GM18508 (cell line): ENCODE measurements at regions not wholly inside any gene's neighbourhood (a gene's known extent, or its start where the extent isn't known, plus 50 kb on each side); places are given as distances from the start of the nearest gene placed in this dataset.

Experiments
- ATAC-seq: cut with Tn5 transposase; IDR thresholded peaks from one replicate; pipeline ENCODE4 v1.9.1; 2021; ENCODE audit warnings: moderate number of reproducible peaks; ENCODE audit not compliant: insufficient read depth, unreplicated experiment

GRCh38 chr13:26989957-26990713, 181.5 kb downstream of the USP12 start:
- no peak for ATAC-seq

- no peak for ATAC-seq
Measured at GRCh38 chr13:26989261-26989956, 182.2 kb downstream of the USP12 start.

- no peak for ATAC-seq
Measured at GRCh38 chr13:26988059-26988769, 183.4 kb downstream of the USP12 start.

- ATAC-seq = no peak
Measured at GRCh38 chr13:26987486-26988013, 184.1 kb downstream of the USP12 start.

GRCh38 chr13:26985285-26985878, 186.2 kb downstream of the USP12 start:
- ATAC-seq = no peak

- no peak for ATAC-seq
Measured at GRCh38 chr13:26984337-26984736, 187.3 kb downstream of the USP12 start.

GRCh38 chr13:26983543-26984320, 187.9 kb downstream of the USP12 start:
- no peak for ATAC-seq

- ATAC-seq = no peak
Measured at GRCh38 chr13:26980099-26981031, 191.2 kb downstream of the USP12 start.

GRCh38 chr13:26979334-26979733, 192.3 kb downstream of the USP12 start:
- ATAC-seq = no peak

GRCh38 chr13:26978081-26978860, 193.3 kb downstream of the USP12 start:
- no peak for ATAC-seq

GRCh38 chr13:26977541-26977940, 194.1 kb downstream of the USP12 start:
- ATAC-seq = no peak

GRCh38 chr13:26976313-26976712, 195.3 kb downstream of the USP12 start:
- no peak for ATAC-seq

- ATAC-seq = no peak
Measured at GRCh38 chr13:26973946-26974345, 197.7 kb downstream of the USP12 start.

GRCh38 chr13:26973295-26973694, 198.3 kb downstream of the USP12 start:
- ATAC-seq = no peak

- no peak for ATAC-seq
Measured at GRCh38 chr13:26971990-26972887, 199.4 kb downstream of the USP12 start.

GRCh38 chr13:26968431-26969341, 202.9 kb downstream of the USP12 start:
- no peak for ATAC-seq
